Vagina (tissue), 2 donors: ENCODE measurements at regions not wholly inside any gene's neighbourhood (a gene's known extent, or its start where the extent isn't known, plus 50 kb on each side); places are given as distances from the start of the nearest gene placed in this dataset.
"Not testable (repeated sequence)": the region's sequence is repeated elsewhere in the genome, so short reads cannot be mapped to it uniquely, and the experiment has no call there.

Experiments used
- POLR2A ChIP-seq, 2 donors: fragments of 450-650 bp; IDR thresholded peaks; one replicate each; pipeline ENCODE4 v1.6.1; 2017; ENCODE audit warnings: antibody characterized with exemption in 2 of 2, mild to moderate bottlenecking in 2 of 2, moderate library complexity in 2 of 2
- TF ChIP-seq, protein P1 (sequence below), 3 experiments: fragments of 450-650 bp in 2 of 3; fragments of 200-600 bp in 1 of 3; sonication (generic) in 1 of 3; IDR thresholded peaks; one replicate each; pipeline ENCODE4 v1.5.1; 2017 to 2019; ENCODE audit warnings: antibody characterized with exemption in 3 of 3, mild to moderate bottlenecking in 2 of 3, moderate library complexity in 2 of 3

- TF ChIP-seq, protein P1, sequence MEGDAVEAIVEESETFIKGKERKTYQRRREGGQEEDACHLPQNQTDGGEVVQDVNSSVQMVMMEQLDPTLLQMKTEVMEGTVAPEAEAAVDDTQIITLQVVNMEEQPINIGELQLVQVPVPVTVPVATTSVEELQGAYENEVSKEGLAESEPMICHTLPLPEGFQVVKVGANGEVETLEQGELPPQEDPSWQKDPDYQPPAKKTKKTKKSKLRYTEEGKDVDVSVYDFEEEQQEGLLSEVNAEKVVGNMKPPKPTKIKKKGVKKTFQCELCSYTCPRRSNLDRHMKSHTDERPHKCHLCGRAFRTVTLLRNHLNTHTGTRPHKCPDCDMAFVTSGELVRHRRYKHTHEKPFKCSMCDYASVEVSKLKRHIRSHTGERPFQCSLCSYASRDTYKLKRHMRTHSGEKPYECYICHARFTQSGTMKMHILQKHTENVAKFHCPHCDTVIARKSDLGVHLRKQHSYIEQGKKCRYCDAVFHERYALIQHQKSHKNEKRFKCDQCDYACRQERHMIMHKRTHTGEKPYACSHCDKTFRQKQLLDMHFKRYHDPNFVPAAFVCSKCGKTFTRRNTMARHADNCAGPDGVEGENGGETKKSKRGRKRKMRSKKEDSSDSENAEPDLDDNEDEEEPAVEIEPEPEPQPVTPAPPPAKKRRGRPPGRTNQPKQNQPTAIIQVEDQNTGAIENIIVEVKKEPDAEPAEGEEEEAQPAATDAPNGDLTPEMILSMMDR (IDR thresholded peaks at IDR 0.05) = not testable (repeated sequence)
- TF ChIP-seq POLR2A (IDR thresholded peaks at IDR 0.05) = not testable (repeated sequence)
Observed at GRCh38 chr15:31715208-31715607, 315.1 kb upstream of the CHRNA7 start.
